COR-L47 (cell line): ENCODE measurements at regions not wholly inside any gene's neighbourhood (a gene's known extent, or its start where the extent isn't known, plus 50 kb on each side); places are given as distances from the start of the nearest gene placed in this dataset.

ENCODE experiments used
- DNase-seq: peaks from one replicate; lab custom pipeline; 2025; lab: John Stamatoyannopoulos, UW

- DNase-seq = peak; percentile 27
Measured at GRCh38 chr18:72086421-72086820, 457.7 kb downstream of the CBLN2 start.

GRCh38 chr18:72075040-72075439, 469.1 kb downstream of the CBLN2 start:
- no peak for DNase-seq

GRCh38 chr18:72063001-72063400, 481.1 kb downstream of the CBLN2 start:
- no peak for DNase-seq

GRCh38 chr18:72058851-72059250, 485.3 kb downstream of the CBLN2 start:
- no peak for DNase-seq

- DNase-seq = no peak
Measured at GRCh38 chr18:72056171-72056570, 488.0 kb downstream of the CBLN2 start.

GRCh38 chr18:72041313-72042032, 502.7 kb downstream of the CBLN2 start:
- DNase-seq = no peak

GRCh38 chr18:72013427-72013850, 530.7 kb downstream of the CBLN2 start:
- DNase-seq = no peak

GRCh38 chr18:71998547-71999097, 545.5 kb downstream of the CBLN2 start:
- DNase-seq = no peak

GRCh38 chr18:71995904-71996465, 548.2 kb downstream of the CBLN2 start:
- no peak for DNase-seq

GRCh38 chr18:71994273-71994672, 549.9 kb downstream of the CBLN2 start:
- DNase-seq = no peak

GRCh38 chr18:71989616-71990015, 554.5 kb downstream of the CBLN2 start:
- DNase-seq = no peak

GRCh38 chr18:71986351-71987050, 557.6 kb downstream of the CBLN2 start:
- no peak for DNase-seq

- no peak for DNase-seq
Measured at GRCh38 chr18:71976744-71977143, 567.4 kb downstream of the CBLN2 start.

- no peak for DNase-seq
Measured at GRCh38 chr18:71966791-71967190, 577.4 kb downstream of the CBLN2 start.

- DNase-seq = no peak
Measured at GRCh38 chr18:71958605-71959004, 585.5 kb downstream of the CBLN2 start.

GRCh38 chr18:71951001-71951400, 593.1 kb downstream of the CBLN2 start:
- no peak for DNase-seq

GRCh38 chr18:71942433-71942832, 601.7 kb downstream of the CBLN2 start:
- no peak for DNase-seq

GRCh38 chr18:71939483-71939882, 604.7 kb downstream of the CBLN2 start:
- DNase-seq = no peak

- no peak for DNase-seq
Measured at GRCh38 chr18:71936744-71937143, 607.4 kb downstream of the CBLN2 start.

GRCh38 chr18:71919211-71919610, 624.9 kb downstream of the CBLN2 start:
- no peak for DNase-seq

- DNase-seq = no peak
Measured at GRCh38 chr18:71913641-71914040, 630.5 kb downstream of the CBLN2 start.

- no peak for DNase-seq
Measured at GRCh38 chr18:71902482-71902881, 641.7 kb downstream of the CBLN2 start.
